Loucy (cell line): ENCODE measurements at regions not wholly inside any gene's neighbourhood (a gene's known extent, or its start where the extent isn't known, plus 50 kb on each side); places are given as distances from the start of the nearest gene placed in this dataset.

Source experiments
- H2AFZ ChIP-seq: fragments of 200-600 bp; sonication (generic); 2 replicates; pipeline ENCODE4 v1.6.0; 2016; ENCODE audit warnings: antibody characterized with exemption, mild to moderate bottlenecking, low read length, moderate library complexity
- H3F3A ChIP-seq: fragments of 200-600 bp; 2 replicates; pipeline ENCODE4 v1.6.0; 2016; ENCODE audit warnings: antibody characterized with exemption, low read depth, mild to moderate bottlenecking
- H3K27me3 ChIP-seq: fragments of 200-600 bp; sonication (generic); 2 replicates; pipeline ENCODE4 v1.6.1; 2014; ENCODE audit warnings: low read length, mild to moderate bottlenecking; ENCODE audit not compliant: insufficient read depth, poor library complexity, severe bottlenecking
- H3K36me3 ChIP-seq: fragments of 200-600 bp; sonication (generic); 2 replicates; pipeline ENCODE4 v1.6.1; 2016; ENCODE audit warnings: low read length; ENCODE audit not compliant: insufficient read depth
- H3K4me1 ChIP-seq: fragments of 200-600 bp; sonication (generic); 2 replicates; pipeline ENCODE4 v1.5.1; 2014; ENCODE audit warnings: low read length, mild to moderate bottlenecking; ENCODE audit not compliant: insufficient read depth, poor library complexity, severe bottlenecking
- H3K4me2 ChIP-seq: fragments of 200-600 bp; sonication (generic); 2 replicates; pipeline ENCODE4 v1.6.0; 2014; ENCODE audit warnings: antibody characterized with exemption, low read length, low read depth, mild to moderate bottlenecking; ENCODE audit not compliant: poor library complexity, severe bottlenecking
- H3K4me3 ChIP-seq: fragments of 200-600 bp; sonication (generic); 2 replicates; pipeline ENCODE4 v1.5.1; 2014; ENCODE audit warnings: low read length, mild to moderate bottlenecking, mixed read lengths; ENCODE audit not compliant: poor library complexity, severe bottlenecking
- H3K79me2 ChIP-seq: fragments of 200-600 bp; sonication (generic); 2 replicates; pipeline ENCODE4 v1.6.1; 2014; ENCODE audit warnings: low read length; ENCODE audit not compliant: insufficient read depth
- H3K9ac ChIP-seq: fragments of 200-600 bp; sonication (generic); 2 replicates; pipeline ENCODE4 v1.6.0; 2014; ENCODE audit warnings: mild to moderate bottlenecking, low read depth, low read length, moderate library complexity; ENCODE audit not compliant: poor library complexity, severe bottlenecking
- H3K9me2 ChIP-seq: fragments of 200-600 bp; sonication (generic); replicated peaks from 2 replicates; pipeline ENCODE4 v1.6.1; 2016; ENCODE audit warnings: low read depth, low read length, mixed read lengths
- H3K9me3 ChIP-seq: fragments of 200-600 bp; sonication (generic); 2 replicates; pipeline ENCODE4 v1.6.1; 2014; ENCODE audit warnings: mild to moderate bottlenecking, antibody characterized with exemption, low read length, low read depth; ENCODE audit not compliant: insufficient read depth
- H4K20me1 ChIP-seq: fragments of 200-600 bp; sonication (generic); 2 replicates; pipeline ENCODE4 v1.6.0; 2014; ENCODE audit warnings: antibody characterized with exemption, low read length, mild to moderate bottlenecking; ENCODE audit not compliant: insufficient read depth, poor library complexity, severe bottlenecking
- CTCF ChIP-seq: fragments of 200-600 bp; sonication (generic); conservative IDR thresholded peaks from 2 replicates; pipeline ENCODE4 v1.5.1; 2014; ENCODE audit warnings: mild to moderate bottlenecking, antibody characterized with exemption, low read length
- EZH2phosphoT487 ChIP-seq: fragments of 200-600 bp; IDR thresholded peaks from 2 replicates; pipeline ENCODE4 v1.6.1; 2018; ENCODE audit warnings: antibody characterized with exemption, mild to moderate bottlenecking, moderate library complexity, borderline replicate concordance

GRCh38 chr6:156497618-156498017 lies 279.6 kb upstream of the ARID1B start:
- Histone ChIP-seq H2AFZ (no peak overlapping the region), H3K9me3 (no peaks in the 10 kb centered on the region), H3K9ac (no peak overlapping the region), H3F3A (no peaks in the 10 kb centered on the region), H3K79me2 (no peaks in the 10 kb centered on the region), H3K4me3 (no peak overlapping the region), H3K27me3 (no peaks in the 10 kb centered on the region), H3K9me2 (no peaks in the 10 kb centered on the region), H3K4me1 (no peaks in the 10 kb centered on the region), H3K36me3 (no peaks in the 10 kb centered on the region), H3K4me2 (no peak overlapping the region), H4K20me1 (no peaks in the 10 kb centered on the region)
- TF ChIP-seq EZH2phosphoT487 (no peak), CTCF (no peak)

GRCh38 chr6:156487877-156488276 lies 289.3 kb upstream of the ARID1B start:
- Histone ChIP-seq H4K20me1 (no peaks in the 10 kb centered on the region), H3K79me2 (no peaks in the 10 kb centered on the region), H3K36me3 (no peaks in the 10 kb centered on the region), H3K9me3 (no peaks in the 10 kb centered on the region; the same call in 1 of the 2 replicates), H3K9ac (no peak overlapping the region), H3F3A (no peaks in the 10 kb centered on the region), H3K9me2 (no peaks in the 10 kb centered on the region), H3K4me2 (no peak overlapping the region), H3K27me3 (no peaks in the 10 kb centered on the region), H3K4me3 (no peak overlapping the region), H2AFZ (no peak overlapping the region), H3K4me1 (no peaks in the 10 kb centered on the region)
- TF ChIP-seq CTCF: no peak
- no peak for TF ChIP-seq EZH2phosphoT487

- H3K9ac ChIP-seq: no peak overlapping the region
- no peak overlapping the region for H3K4me3 ChIP-seq
- no peaks in the 10 kb centered on the region for H3K36me3 ChIP-seq
- no peak overlapping the region for H3K4me2 ChIP-seq
- H4K20me1 ChIP-seq: no peaks in the 10 kb centered on the region
- no peak for TF ChIP-seq EZH2phosphoT487
- TF ChIP-seq CTCF: no peak
- no peaks in the 10 kb centered on the region for H3K27me3 ChIP-seq
- H3K9me3 ChIP-seq: no peaks in the 10 kb centered on the region
- H3K79me2 ChIP-seq: no peaks in the 10 kb centered on the region
- H3K4me1 ChIP-seq: no peaks in the 10 kb centered on the region
- H3F3A ChIP-seq: no peaks in the 10 kb centered on the region
- no peaks in the 10 kb centered on the region for H3K9me2 ChIP-seq
- no peak overlapping the region for H2AFZ ChIP-seq
Measured at GRCh38 chr6:156485150-156485549, 292.0 kb upstream of the ARID1B start.
